Sciatic nerve (tissue), 2 donors: ENCODE measurements at regions not wholly inside any gene's neighbourhood (a gene's known extent, or its start where the extent isn't known, plus 50 kb on each side); places are given as distances from the start of the nearest gene placed in this dataset.

Source experiments
- ATAC-seq: fragments of 200-7000 bp; cut with Tn5 transposase; one replicate; pipeline ENCODE4 v1.9.1; 2020; ENCODE audit warnings: mild to moderate bottlenecking, moderate library complexity
- DNase-seq: peaks from one replicate; pipeline ENCODE4 v3.0.0-alpha.2; 2020; ENCODE audit warnings: low spot score
- intact Hi-C: fragments of 100-400 bp; cut with DNase I; formaldehyde crosslinking; loops from one replicate; pipeline ENCODE4 v1.14.2; 2022
- donor health status: DM: no; HTN: no; CAD: no.
- donor health status: DM: no; HTN: no; CAD: no.

GRCh38 chr10:21202776-21203462 lies 305.8 kb upstream of the NEBL start:
- DNase-seq (no peak), ATAC-seq (no peak)
- intact Hi-C loops: no loop called here

DNA sequence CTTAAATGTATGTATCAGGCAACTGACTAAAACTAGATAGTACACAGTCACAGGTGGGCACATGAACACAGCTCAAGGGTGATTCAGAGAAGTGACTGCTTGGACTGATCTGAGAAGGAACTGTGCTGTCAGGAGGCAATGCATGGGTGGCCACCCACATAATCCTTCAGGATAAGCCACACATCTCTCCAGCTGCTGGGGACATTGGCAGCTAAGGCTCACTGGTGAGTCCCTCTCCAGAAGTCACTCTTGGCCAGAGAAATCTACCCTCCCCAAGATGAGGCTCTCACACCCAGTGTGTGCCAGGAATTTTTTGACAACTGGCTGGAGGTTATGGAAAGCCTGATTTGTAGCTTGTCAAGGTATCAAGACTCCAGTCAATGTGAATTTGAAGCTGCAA lies 302.4 kb upstream of the NEBL start:
- ATAC-seq (no peak), DNase-seq (no peak)
- intact Hi-C loops: no loop called here

GRCh38 chr10:21197838-21198237 lies 300.7 kb upstream of the NEBL start:
- no peak for ATAC-seq
- intact Hi-C loops: no loop called here
- no peak for DNase-seq

DNA sequence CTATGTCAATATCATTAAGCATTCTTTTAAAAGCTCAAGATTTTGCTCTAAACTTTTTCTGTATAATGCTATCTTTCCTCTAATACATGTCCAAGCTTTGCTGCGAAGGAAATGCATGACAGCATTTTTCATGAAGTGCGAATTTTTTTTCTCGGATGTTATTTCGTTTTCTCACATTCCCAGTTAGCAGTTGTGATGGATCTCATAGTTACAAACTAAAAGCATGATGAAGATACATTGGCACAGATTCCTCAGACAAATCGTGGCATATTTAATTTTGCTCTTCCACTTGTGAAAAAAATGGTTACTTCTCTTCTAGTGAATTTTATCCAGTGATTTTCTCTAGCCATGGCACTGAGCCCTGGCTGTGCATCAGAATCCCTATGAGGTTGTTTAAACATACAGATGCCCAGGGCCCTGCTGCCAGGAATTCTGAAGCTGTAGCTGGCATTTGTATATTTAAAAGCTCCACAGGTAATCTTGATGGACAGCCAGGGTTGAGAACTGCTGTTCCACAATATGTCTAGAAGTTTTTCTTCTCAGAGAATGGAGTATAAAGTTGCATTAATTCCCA lies 299.8 kb upstream of the NEBL start:
- DNase-seq (no peak), ATAC-seq (no peak)
- intact Hi-C loops: no loop called here

DNA sequence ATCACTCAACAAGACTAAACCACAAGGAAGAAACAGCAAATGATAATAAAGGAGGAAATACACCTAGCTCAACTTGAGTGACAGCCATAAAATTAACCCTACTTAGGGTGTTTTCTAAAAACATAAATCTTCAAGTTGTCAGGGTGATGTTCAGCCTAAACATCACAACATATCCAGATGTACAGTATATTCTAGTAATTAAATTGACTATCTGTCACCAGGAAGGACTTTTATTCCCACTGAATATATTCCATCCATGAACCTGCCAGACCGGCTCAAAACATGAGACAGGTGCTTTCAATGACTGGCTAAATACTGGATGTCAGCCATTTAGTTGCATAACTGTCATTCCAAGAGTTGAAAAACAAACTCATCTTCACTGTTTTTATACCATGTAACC lies 298.1 kb upstream of the NEBL start:
- ATAC-seq (no peak), DNase-seq (no peak)
- intact Hi-C loops: no loop called here

DNA sequence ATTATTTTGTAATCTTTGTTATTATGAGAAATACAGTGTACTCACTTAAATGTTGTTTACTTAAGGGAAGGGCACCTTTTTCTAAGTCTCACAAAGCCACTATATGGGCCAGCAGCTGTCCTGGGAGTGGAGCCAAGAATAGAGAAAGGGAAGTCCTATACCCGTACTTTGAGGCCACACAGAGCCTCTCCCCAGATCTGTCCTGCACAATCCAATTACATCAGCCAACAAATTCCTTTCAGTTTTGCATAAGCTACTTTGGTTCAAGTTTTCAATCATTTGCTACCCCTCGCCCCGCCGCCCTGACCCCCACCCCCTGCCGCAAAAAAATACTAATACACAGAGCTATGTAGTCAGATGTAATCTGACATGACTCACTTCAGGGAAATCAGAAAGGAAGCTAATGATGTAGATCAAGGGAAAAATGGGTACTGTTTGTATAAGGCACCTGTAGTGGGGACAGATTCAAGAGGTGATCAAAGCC lies 297.4 kb upstream of the NEBL start:
- ATAC-seq: peak; percentile 70
- DNase-seq: no peak
- intact Hi-C loops: no loop called here

- intact Hi-C loops: no loop called here
- DNase-seq (no peak), ATAC-seq (no peak)
Measured at GRCh38 chr10:21193196-21193595, 296.1 kb upstream of the NEBL start.

- intact Hi-C loops: no loop called here
- DNase-seq (no peak), ATAC-seq (no peak)
Measured at GRCh38 chr10:21191512-21191911, 294.4 kb upstream of the NEBL start.

GRCh38 chr10:21184984-21185383 lies 287.9 kb upstream of the NEBL start:
- intact Hi-C loops: no loop called here
- DNase-seq: no peak
- peak; percentile 75 for ATAC-seq

GRCh38 chr10:21184216-21184615 lies 287.1 kb upstream of the NEBL start:
- ATAC-seq (peak; percentile 77), DNase-seq (no peak)
- intact Hi-C loops: no loop called here

- intact Hi-C loops: no loop called here
- no peak for ATAC-seq
- DNase-seq: no peak
Measured at GRCh38 chr10:21183025-21183424, 285.9 kb upstream of the NEBL start.

DNA sequence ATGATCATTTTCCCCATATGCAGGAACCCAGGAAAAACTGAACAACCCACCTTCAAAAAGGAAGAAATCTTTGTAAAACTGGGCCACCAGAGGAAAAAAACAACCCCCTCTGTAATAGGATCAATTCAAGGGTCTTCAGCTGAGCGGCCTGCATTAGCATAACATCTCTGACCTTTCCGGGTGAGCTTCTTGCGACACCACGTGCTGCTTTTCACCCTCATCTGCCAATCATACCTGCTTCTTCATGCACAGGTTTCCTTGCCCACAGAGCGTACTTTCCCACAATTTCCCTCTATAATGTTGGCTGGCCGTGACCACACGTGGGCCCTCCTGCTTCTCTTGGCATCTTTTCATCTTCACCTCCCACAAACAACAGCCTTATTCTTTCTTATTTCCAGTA lies 284.3 kb upstream of the NEBL start:
- no peak for DNase-seq
- intact Hi-C loops: no loop called here
- ATAC-seq: no peak

GRCh38 chr10:21180604-21181003 lies 283.5 kb upstream of the NEBL start:
- no peak for ATAC-seq
- no peak for DNase-seq
- intact Hi-C loops: no loop called here

DNA sequence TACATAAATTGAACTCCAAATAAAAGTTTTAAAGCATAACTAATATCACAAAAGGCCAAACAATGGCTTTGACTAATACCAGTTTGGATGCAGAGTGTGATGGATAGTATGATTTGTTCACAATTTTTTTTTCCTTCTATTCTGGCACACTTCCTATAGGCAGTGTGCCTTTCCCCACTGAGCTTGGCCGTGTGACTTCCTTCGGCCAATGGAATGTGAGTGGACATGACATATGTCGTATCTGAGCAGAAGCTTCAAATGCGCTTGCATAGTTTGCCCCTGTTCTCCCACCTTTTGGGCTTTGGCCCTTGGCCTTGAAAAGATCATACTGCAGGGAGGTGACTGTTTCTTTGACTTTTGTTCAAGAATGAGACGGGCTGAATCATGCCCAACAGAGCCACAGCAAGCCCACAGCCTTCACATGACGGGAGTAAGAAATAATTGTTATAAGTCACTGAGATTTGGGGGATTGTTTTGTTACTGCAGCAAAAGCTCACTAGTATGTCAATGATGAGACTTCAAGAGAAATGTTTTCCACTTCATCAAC lies 279.9 kb upstream of the NEBL start:
- no peak for DNase-seq
- intact Hi-C loops: no loop called here
- no peak for ATAC-seq

- intact Hi-C loops: no loop called here
- ATAC-seq (no peak), DNase-seq (no peak)
Measured at GRCh38 chr10:21175797-21176196, 278.7 kb upstream of the NEBL start.

GRCh38 chr10:21174715-21175495 lies 277.8 kb upstream of the NEBL start:
- intact Hi-C loops: no loop called here
- no peak for DNase-seq
- no peak for ATAC-seq

DNA sequence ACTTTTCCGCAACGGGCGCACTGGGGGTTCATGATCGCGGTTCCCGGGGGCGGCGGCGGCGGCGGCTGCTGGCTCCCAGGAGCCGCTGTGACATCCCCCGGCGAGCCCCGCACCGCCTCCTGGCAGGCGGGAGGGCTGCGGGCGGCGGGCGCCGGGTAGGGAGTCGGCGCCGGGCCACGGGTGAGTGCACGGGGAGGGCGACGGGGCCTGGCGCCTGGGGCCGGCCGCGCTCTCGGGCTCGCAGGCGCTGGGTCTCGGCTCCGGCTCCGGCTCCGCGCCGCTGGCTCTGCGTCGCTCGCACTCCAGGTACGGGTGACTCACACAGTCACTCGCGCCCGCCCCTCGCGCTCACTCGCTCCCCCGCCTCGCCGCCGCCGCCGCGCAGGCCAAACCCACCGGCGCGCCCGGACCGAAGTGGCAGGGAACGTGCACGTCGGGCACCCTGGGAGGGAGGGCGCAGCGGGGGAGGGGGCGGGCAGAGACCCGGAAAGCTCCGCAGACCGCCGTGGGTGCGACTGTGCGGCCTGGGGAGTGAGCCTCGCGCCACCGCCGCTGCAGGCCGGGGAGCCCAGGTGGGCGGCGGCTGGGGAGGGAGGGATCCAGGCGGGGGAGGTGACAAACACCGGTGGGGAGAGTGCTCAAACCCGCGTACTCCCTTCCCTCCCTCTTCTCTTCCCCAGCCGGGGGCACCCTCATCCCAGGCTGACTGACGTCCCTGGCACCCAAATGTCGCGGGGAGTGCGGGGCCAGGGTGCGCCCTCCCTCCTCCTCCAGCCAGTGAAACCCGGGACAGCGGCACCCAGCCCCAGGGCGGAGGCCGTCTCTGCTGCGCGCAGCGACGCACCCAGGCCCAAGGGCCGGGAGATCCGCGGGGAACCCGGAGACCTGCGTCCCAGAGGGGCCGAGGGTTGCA lies 276.9 kb upstream of the NEBL start:
- ATAC-seq: peak; percentile 43
- no peak for DNase-seq
- intact Hi-C loops: no loop called here

DNA sequence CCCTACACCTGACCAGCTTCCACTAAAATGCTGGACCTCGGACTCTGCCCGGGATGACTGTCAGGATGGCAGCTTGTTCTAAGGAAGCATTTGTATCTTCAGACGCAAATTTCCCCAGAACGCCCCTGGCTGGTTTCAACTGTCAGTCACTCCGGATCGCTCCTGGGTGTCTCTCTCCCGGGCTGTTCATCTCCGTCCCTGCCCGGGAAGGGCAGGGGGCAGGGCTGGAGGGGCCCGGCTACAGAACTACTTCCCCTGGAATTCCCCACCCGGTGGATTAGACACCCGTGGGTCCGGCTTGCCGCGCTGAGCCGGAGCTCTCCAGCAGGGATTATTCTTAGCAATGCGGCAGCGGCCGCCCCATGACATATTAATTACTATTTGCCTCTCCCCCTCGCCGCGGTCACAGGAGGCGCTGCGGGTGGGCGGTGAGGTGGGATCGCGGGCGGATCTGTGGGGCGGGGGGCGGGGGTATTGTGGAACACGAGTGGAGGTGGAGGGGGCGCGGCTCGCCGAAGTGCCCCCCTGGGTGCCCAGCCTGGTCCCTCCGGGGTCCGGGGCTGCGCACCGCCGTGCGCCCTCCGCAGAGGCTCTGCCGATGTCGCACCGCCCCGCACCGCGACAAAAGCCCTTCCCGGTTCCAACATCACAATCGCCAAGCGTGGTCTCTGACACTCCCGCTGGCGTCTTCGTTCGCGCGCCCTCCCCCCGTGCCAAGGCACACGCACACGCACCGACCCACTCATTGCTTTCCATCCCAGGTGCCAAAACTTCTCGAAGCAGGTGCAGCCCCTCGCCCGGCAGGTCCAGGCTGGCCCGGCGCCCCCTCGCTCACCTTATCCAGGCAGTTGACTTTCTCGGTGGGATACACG lies 276.1 kb upstream of the NEBL start:
- DNase-seq (no peak), ATAC-seq (peak; percentile 49)
- intact Hi-C loops: no loop called here
